ENCODE measurements at regions not wholly inside any gene's neighbourhood (a gene's known extent, or its start where the extent isn't known, plus 50 kb on each side); places are given as distances from the start of the nearest gene placed in this dataset.

DNA sequence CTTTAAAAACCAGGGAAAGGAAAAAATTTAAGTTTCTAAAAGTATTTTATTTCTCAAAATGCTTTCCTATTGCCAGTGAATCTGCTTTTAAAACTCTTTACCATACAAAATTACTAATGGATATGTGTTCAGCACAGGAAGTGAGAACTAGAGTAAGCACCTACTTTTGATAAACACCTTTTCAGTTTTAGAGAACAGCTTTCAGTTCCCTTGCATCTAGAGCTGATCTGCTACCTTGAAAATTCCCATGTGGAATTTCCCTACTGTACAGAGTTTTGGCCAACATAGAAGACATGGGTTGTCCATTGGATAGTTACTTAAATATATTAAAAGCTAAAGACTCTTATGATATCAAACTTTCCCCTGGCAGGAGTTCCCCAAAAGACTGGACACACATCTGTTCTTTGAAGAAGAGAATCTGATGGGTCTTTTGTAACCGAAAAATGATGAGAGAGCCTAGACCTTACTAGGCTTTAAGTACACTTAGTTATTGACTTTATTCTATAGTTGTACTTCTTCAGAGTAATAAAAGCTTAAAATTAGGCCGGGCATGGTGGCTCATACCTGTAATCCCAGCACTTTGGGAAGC lies 112.1 kb upstream of the CNTNAP4 start:
- TF ChIP-seq, protein P1, sequence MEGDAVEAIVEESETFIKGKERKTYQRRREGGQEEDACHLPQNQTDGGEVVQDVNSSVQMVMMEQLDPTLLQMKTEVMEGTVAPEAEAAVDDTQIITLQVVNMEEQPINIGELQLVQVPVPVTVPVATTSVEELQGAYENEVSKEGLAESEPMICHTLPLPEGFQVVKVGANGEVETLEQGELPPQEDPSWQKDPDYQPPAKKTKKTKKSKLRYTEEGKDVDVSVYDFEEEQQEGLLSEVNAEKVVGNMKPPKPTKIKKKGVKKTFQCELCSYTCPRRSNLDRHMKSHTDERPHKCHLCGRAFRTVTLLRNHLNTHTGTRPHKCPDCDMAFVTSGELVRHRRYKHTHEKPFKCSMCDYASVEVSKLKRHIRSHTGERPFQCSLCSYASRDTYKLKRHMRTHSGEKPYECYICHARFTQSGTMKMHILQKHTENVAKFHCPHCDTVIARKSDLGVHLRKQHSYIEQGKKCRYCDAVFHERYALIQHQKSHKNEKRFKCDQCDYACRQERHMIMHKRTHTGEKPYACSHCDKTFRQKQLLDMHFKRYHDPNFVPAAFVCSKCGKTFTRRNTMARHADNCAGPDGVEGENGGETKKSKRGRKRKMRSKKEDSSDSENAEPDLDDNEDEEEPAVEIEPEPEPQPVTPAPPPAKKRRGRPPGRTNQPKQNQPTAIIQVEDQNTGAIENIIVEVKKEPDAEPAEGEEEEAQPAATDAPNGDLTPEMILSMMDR (IDR thresholded peaks at IDR 0.05; ENCODE audit: low read depth, low read length) = no peak
- no peak for DNase-seq (ENCODE audit: extremely low read depth, low read depth)

GRCh38 chr16:76175718-76176117 lies 101.5 kb upstream of the CNTNAP4 start:
- TF ChIP-seq, protein P1 (IDR thresholded peaks at IDR 0.05; ENCODE audit: low read depth, low read length) = no peak
- DNase-seq (ENCODE audit: extremely low read depth, low read depth) = no peak

GRCh38 chr16:76176153-76176552 lies 101.0 kb upstream of the CNTNAP4 start:
- TF ChIP-seq, protein P1 (IDR thresholded peaks at IDR 0.05; ENCODE audit: low read depth, low read length) = no peak
- no peak for DNase-seq (ENCODE audit: extremely low read depth, low read depth)

DNA sequence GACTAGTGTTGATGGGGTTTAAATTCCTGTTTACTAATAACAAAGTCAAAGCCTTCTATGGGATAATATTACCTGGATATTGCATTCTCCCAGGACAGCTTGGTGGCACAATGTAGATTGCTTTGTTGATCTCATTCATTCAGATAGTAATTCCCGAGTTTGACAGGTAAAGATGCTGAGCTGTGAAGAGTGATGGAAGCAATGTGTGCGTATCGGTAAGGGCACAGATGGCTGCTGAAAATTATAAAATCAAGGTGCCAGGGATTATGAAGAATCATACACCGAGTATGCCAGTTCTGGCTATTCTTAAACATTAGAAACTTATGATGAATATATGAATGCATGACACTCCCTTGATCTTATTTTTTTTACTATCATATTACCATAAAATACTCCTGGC lies 100.6 kb upstream of the CNTNAP4 start:
- no peak for DNase-seq (ENCODE audit: extremely low read depth, low read depth)
- TF ChIP-seq, protein P1 (IDR thresholded peaks at IDR 0.05; ENCODE audit: low read depth, low read length) = no peak

DNA sequence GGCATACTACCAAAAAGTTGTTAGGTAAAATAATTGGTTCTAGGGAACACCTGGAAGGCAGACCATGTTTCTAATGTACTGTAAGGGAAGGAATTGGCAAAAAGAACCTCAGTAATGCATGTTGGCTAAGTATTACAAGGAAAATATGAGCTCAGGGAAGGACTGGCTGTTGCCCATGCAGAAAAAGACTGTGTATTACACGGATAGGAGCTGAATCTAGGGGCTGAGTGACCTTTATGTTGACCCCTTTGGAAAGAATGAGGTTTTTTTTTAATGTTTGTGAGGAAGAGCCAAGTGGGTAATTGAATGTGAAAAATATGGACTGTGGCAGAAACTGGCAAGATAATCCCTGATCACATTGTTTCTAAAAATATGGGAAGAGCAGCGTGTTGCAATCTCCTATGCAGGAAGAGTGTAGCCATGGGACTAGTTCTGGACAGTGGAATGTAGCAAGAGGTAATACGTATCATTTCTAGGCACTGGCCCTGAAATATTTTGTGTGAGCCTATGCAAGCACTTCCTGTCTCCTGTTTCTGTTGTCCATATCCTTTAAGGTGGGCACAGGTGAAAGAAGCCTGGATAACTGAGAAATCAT lies 95.1 kb upstream of the CNTNAP4 start:
- TF ChIP-seq, protein P1 (IDR thresholded peaks at IDR 0.05; ENCODE audit: low read depth, low read length) = no peak
- no peak for DNase-seq (ENCODE audit: extremely low read depth, low read depth)

- no peak for DNase-seq (ENCODE audit: extremely low read depth, low read depth)
- TF ChIP-seq, protein P1 (IDR thresholded peaks at IDR 0.05; ENCODE audit: low read depth, low read length) = no peak
These were observed 93.6 kb upstream of the CNTNAP4 start for GRCh38 chr16:76183647-76184046.

DNA sequence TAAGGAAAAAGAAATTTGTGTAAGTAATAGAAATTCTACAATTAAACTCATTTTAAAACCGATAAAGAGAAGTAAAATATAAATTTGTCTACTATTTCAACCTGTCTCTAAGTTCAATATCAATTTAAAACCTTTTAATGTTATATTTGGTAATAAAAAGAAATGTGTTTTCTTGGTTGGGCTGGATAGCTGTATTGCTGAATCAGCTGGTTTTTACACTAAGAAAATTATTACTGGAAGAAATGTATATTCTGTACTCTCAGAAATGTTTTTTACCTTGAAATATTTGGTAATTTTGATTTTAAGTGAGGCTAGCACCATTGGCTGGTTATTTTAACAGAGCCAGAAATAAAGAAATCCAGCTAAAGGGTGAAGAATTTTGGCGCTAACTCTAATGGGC lies 87.1 kb upstream of the CNTNAP4 start:
- TF ChIP-seq, protein P1 (IDR thresholded peaks at IDR 0.05; ENCODE audit: low read depth, low read length) = no peak
- DNase-seq (ENCODE audit: extremely low read depth, low read depth) = no peak
